AG09319 (cell line): ENCODE measurements at regions not wholly inside any gene's neighbourhood (a gene's known extent, or its start where the extent isn't known, plus 50 kb on each side); places are given as distances from the start of the nearest gene placed in this dataset.

Experiments used
- DNase-seq: peaks from one replicate; pipeline ENCODE4 v3.0.0-alpha.2; 2010; ENCODE audit warnings: low read depth; ENCODE audit errors: extremely low read depth
- CTCF ChIP-seq: IDR thresholded peaks from 2 replicates; pipeline ENCODE4 v1.5.1; 2011; ENCODE audit warnings: low read depth, mild to moderate bottlenecking, inconsistent platforms, low read length, moderate library complexity

DNA sequence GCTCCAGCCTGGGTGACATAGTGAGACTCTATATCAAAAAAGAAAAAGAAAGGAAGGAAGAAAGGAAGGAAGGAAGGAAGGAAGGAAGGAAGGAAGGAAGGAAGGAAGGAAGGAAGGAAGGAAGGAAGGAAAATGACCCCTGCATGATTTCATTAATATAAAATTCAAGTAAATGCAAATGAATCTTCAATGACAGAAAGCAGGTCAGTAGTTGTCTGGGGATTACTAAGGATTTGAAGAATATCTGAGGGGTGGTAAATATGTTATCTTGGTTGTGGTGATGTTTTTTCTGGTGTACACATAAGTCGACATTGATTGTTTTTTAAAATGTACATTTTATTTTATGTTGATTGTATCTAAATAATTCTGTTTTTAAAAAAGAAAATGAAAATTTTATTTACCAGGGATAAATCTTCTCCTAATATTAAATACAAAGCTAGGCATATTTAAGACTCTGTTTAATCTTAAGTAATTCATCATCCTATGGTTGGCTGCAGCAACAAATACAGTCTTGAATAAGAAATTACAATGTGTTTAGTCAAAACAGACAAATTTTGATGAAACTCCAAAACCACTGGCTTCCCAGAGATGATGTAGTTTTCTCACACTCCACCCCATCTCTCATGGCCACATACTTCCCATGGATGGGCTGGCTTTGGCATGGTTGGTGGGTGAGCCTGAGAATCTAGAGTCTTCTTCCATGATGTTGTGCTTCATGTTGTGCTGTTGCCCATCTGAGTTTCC is 314.7 kb upstream of the REG3G start:
- no peak for TF ChIP-seq CTCF
- DNase-seq, result no peak

DNA sequence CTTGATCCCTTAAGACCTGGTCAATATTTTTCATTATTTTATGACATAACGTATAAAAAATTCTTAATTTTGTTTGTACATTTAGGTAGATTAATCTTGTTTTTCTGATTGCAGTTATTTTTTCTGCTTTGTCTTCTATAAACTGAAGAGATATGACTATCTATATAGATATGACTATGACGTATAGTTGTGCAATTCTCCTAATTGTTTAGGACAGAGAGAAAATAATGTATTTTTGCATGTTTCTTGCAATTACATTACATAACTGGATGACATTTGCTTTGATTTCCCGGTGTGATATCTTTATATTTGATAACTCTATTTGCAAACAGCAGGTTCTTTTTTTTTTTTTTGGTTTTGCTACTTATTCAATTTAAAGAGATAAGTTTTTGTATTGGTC is 310.2 kb upstream of the REG3G start:
- TF ChIP-seq CTCF, result no peak
- no peak for DNase-seq

DNA sequence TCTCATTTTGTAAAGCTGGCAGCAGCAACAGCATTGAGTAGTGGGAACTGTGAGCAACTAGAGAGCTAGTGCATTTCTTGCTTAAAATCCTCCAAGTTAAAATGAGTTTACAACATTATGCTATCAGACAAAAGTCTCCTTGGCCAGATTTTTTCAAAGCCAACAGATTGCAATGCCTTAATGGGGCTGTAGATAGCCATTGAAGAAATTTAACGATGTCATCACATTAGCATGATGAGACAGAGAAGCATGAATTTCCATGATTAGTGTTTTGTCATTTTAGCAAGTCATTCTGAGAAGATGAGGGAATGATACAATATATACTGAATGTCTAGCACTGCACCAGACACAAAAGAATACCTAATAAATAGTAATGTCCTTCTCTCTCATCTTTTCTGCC is 307.5 kb upstream of the REG3G start:
- TF ChIP-seq CTCF, result no peak
- no peak for DNase-seq

- no peak for TF ChIP-seq CTCF
- no peak for DNase-seq
These were observed 307.0 kb upstream of the REG3G start for GRCh38 chr2:78718473-78718872.

DNA sequence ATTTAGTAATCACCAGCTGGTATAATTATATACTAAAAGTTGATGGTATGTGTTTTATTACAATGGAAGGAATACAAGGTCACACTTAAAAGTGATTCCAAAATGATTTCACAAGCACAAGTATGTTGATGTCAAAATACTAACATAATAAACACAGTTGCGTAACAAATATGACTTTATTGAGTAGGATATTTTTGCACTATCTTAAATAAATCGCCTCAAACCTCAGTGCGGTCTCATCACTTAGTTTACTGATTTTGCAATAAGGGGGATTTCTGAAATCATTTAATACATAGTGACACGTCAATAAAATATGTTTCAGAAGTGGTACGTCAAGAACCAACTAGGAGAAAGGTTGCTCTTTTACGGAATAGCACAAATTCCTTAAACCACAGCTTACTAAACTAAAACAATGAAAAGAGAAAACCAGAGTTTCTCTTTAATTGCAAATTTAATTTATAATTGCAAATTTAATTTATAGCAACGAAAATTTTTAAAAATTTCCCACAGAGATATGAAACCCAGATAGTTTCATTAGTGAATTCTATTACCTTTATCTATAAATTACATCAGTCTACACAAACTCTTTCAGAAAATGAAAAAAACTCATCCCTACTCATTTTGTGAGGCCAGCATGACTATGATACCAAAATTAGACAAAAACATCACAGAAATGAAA is 304.0 kb upstream of the REG3G start:
- DNase-seq, result no peak
- TF ChIP-seq CTCF, result no peak

DNA sequence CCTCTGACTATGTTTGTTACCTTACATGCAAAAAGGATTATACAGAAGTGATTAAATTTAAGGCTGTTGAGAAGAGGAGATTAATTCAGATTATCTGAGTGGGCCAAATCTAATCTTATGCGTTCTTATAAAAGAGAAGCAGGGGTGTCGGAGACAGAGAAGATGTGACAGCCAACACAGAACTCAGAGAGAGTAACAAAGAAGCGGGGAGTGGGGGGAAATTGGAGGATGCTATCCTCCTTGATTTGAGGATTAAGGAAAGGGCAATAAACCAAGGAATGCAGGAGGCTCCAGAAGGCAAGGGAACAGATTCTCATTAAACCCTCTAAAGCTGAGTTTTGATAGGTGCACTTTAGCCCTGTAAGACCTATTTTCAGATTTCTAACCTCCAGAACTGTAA is 291.3 kb upstream of the REG3G start:
- no peak for TF ChIP-seq CTCF
- DNase-seq, result no peak

GRCh38 chr2:78739282-78739681 is 286.2 kb upstream of the REG3G start:
- no peak for DNase-seq
- TF ChIP-seq CTCF, result no peak
